Activated CD8-positive, alpha-beta memory T cell treated with anti-CD3 and anti-CD28 coated beads, Interleukin-2, amount 10 ng/mL, durations not matched to agents 7 days and 5 days (primary cell): ENCODE measurements at regions not wholly inside any gene's neighbourhood (a gene's known extent, or its start where the extent isn't known, plus 50 kb on each side); places are given as distances from the start of the nearest gene placed in this dataset.

Experiments
- ATAC-seq: fragments of 150-1000 bp; cut with Tn5 transposase; one replicate; pipeline ENCODE4 v1.10.0; 2021; ENCODE audit warnings: moderate library complexity
- CTCF ChIA-PET: fragments of 350-600 bp; sonication (Branson Sonifier 250); formaldehyde crosslinking; loops from one replicate; lab custom pipeline; 2021; ENCODE audit warnings: antibody characterized with exemption; lab: Charles Lee
- DNase-seq: peaks from one replicate; pipeline ENCODE4 v3.0.0-alpha.2; 2020
- H3K27ac Mint-ChIP-seq: one replicate; pipeline ENCODE4 v1.8.0; 2021; ENCODE audit warnings: mild to moderate bottlenecking, mixed read lengths
- H3K27me3 Mint-ChIP-seq: one replicate; pipeline ENCODE4 v1.8.0; 2021; ENCODE audit warnings: mixed read lengths
- H3K36me3 Mint-ChIP-seq: one replicate; pipeline ENCODE4 v1.8.0; 2021; ENCODE audit warnings: mild to moderate bottlenecking, mixed read lengths
- H3K4me1 Mint-ChIP-seq: one replicate; pipeline ENCODE4 v1.8.0; 2021; ENCODE audit warnings: mixed read lengths
- H3K4me3 Mint-ChIP-seq: one replicate; pipeline ENCODE4 v1.8.0; 2021; ENCODE audit warnings: mild to moderate bottlenecking, moderate library complexity, mixed read lengths
- H3K9me3 Mint-ChIP-seq: one replicate; pipeline ENCODE4 v1.8.0; 2022; ENCODE audit warnings: low read depth, mixed read lengths

DNA sequence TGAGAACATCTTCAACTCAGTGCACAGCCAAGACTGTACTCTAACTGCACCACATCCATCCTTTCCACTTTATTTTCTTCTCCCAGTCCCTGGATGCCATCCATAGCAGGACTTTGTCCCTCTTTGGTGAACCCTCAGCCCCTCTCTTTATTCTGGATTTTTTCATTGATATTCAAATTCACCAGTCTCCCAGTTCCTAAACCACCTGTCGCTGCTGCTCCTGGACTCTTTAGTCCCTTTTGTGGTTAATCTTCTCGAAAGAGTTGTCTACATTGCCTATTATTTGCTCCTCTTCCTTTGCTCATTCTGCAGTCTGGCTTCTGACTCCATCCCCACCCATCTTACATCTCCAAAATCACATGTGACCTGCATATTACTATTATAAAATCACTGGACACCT lies 59.4 kb upstream of the ZSWIM6 start:
- ATAC-seq = no peak
- H3K4me1 Mint-ChIP-seq = peaks cover 18% of the 10 kb centered on the region
- no peaks in the 10 kb centered on the region for H3K9me3 Mint-ChIP-seq
- H3K4me3 Mint-ChIP-seq = no peak overlapping the region
- no peak overlapping the region for H3K27ac Mint-ChIP-seq
- CTCF ChIA-PET = interaction anchor here (1.2 kb wide), 1 partner anchor 177 kb away, joined by 3 read pairs; no protein-coding TSS in a partner anchor
- H3K27me3 Mint-ChIP-seq = peaks cover 6% of the 10 kb centered on the region
- no peaks in the 10 kb centered on the region for H3K36me3 Mint-ChIP-seq
- DNase-seq = no peak

DNA sequence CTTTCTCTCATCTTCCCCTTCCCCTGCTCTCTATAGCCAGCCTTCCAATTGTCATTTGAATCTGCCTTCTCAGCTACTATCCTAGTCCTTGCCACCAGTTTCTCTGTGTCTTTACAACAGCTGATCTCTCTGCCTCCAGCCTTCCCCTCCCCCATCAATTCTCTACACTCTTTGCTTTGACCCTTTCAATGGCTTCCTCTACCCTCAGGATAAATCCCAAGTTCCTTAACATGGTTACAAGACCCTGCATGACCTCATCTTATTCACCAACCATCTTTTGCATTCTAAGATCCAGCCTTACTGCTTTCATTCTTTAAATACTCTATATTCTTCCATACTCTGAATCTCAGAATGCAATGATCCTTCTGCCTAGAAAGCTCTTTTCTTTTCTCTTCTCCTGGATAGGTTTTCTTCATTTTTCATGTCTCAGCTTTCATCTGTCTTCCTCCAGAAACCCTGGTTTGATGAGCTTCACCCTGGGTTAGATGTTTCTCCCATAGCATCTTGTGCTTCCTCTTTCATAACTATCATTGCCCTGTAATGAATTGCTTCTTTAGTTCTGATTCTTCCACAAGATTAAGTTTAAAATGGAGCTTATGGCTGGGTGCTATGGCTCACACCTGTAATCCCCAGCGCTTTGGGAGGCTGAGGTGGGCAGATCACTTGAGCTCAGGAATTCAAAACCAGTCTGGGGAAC lies 58.6 kb upstream of the ZSWIM6 start:
- Mint-ChIP-seq H3K4me1 (peaks cover 20% of the 10 kb centered on the region), H3K9me3 (no peaks in the 10 kb centered on the region), H3K27ac (no peak overlapping the region), H3K36me3 (no peaks in the 10 kb centered on the region), H3K27me3 (peaks cover 3% of the 10 kb centered on the region), H3K4me3 (no peak overlapping the region)
- no peak for DNase-seq
- CTCF ChIA-PET = interaction anchor here (0.5 kb wide), 1 partner anchor 130 kb away, joined by 3 read pairs; no protein-coding TSS in a partner anchor
- ATAC-seq = no peak

GRCh38 chr5:61274511-61274911 lies 57.5 kb upstream of the ZSWIM6 start:
- DNase-seq (no peak), ATAC-seq (no peak)
- Mint-ChIP-seq H3K4me3 (no peak overlapping the region), H3K27ac (no peak overlapping the region), H3K36me3 (no peaks in the 10 kb centered on the region), H3K4me1 (peaks cover 18% of the 10 kb centered on the region), H3K27me3 (peaks cover 3% of the 10 kb centered on the region), H3K9me3 (no peaks in the 10 kb centered on the region)
- CTCF ChIA-PET = no interaction called here

GRCh38 chr5:61275841-61276240 lies 56.2 kb upstream of the ZSWIM6 start:
- CTCF ChIA-PET = no interaction called here
- no peak overlapping the region for H3K27ac Mint-ChIP-seq
- DNase-seq = no peak
- H3K27me3 Mint-ChIP-seq = peaks cover 3% of the 10 kb centered on the region
- H3K9me3 Mint-ChIP-seq = no peaks in the 10 kb centered on the region
- H3K36me3 Mint-ChIP-seq = no peaks in the 10 kb centered on the region
- no peak for ATAC-seq
- peaks cover 18% of the 10 kb centered on the region for H3K4me1 Mint-ChIP-seq
- no peak overlapping the region for H3K4me3 Mint-ChIP-seq

- no peak for ATAC-seq
Observed at GRCh38 chr5:61277190-61277589, 54.9 kb upstream of the ZSWIM6 start.

DNA sequence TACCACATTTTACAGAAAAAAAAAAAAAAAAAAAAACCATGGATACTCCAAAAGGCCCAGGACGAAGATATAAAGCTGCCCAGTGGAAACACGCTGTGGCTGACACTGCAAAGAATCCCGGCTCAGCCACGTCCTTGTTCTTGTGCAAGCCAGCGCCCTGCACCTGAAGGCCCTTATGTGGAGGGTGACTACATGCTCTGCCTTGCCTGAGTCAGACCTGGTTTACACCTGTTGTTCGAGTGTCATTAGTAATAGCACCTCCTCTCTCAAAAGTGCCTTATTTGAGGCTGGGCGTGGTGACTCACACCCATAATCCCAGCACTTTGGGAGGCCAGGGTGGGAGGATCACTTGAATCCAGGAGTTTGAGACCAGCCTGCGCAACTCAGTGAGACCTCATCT lies 54.3 kb upstream of the ZSWIM6 start:
- Mint-ChIP-seq H3K4me3 (no peak overlapping the region), H3K4me1 (peaks cover 18% of the 10 kb centered on the region), H3K36me3 (no peaks in the 10 kb centered on the region), H3K27me3 (peaks cover 3% of the 10 kb centered on the region), H3K9me3 (no peaks in the 10 kb centered on the region), H3K27ac (no peak overlapping the region)
- ATAC-seq (no peak), DNase-seq (no peak)
- CTCF ChIA-PET = interaction anchor here (0.7 kb wide), 1 partner anchor 579 kb away, joined by 3 read pairs; no protein-coding TSS in a partner anchor

More at GRCh38 chr5:61277190-61277589, 54.9 kb upstream of the ZSWIM6 start:
- H3K4me1 Mint-ChIP-seq = peaks cover 18% of the 10 kb centered on the region
- peak overlapping the region; percentile 13 for H3K4me3 Mint-ChIP-seq
- DNase-seq = no peak
- H3K9me3 Mint-ChIP-seq = no peaks in the 10 kb centered on the region
- peaks cover 3% of the 10 kb centered on the region for H3K27me3 Mint-ChIP-seq
- no peak overlapping the region for H3K27ac Mint-ChIP-seq
- CTCF ChIA-PET = interaction anchor here (0.7 kb wide), 1 partner anchor 578 kb away, joined by 3 read pairs; no protein-coding TSS in a partner anchor
- no peaks in the 10 kb centered on the region for H3K36me3 Mint-ChIP-seq

DNA sequence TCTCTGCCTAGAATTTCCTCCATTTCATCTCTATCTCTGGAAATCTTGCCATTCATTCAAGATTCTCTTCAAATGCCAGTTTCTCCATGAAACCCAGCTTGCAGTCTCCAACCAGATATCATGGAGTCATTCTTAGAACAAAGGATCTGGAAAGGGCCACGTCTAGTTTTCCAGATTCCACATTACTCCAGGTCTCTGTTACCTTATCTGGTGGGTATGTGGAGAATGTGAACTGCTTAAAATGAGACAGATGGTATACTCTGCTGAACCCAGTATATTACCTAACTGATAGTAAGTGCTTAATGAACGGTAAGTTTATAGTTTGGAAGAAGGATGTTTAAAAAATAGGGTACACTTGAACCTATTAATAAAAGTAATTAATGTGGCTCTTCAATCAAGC lies 52.3 kb upstream of the ZSWIM6 start:
- Mint-ChIP-seq H3K4me1 (peaks cover 18% of the 10 kb centered on the region), H3K9me3 (no peaks in the 10 kb centered on the region), H3K27me3 (peaks cover 3% of the 10 kb centered on the region), H3K36me3 (no peaks in the 10 kb centered on the region), H3K27ac (no peak overlapping the region), H3K4me3 (no peak overlapping the region)
- ATAC-seq = no peak
- CTCF ChIA-PET = no interaction called here
- no peak for DNase-seq

DNA sequence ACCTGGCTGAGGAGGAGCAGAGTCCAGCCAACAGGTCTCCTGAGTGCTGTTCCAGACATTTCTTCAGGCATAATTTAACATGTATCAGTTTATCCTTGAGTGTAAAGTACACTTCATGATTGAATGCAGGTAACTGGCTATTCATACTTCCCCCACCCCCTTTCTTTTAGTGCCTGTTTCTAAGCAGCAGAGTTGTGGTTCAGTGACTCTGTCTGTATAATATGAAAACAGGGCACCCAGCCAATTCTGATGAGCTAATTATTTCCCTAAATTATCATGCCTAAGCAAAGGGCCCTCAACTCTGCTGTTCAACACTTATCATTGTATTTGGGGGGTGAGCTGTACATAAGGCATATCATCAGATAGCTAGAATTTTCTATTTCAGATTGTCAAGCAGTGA lies 51.9 kb upstream of the ZSWIM6 start:
- DNase-seq = no peak
- H3K4me1 Mint-ChIP-seq = peaks cover 18% of the 10 kb centered on the region

DNA sequence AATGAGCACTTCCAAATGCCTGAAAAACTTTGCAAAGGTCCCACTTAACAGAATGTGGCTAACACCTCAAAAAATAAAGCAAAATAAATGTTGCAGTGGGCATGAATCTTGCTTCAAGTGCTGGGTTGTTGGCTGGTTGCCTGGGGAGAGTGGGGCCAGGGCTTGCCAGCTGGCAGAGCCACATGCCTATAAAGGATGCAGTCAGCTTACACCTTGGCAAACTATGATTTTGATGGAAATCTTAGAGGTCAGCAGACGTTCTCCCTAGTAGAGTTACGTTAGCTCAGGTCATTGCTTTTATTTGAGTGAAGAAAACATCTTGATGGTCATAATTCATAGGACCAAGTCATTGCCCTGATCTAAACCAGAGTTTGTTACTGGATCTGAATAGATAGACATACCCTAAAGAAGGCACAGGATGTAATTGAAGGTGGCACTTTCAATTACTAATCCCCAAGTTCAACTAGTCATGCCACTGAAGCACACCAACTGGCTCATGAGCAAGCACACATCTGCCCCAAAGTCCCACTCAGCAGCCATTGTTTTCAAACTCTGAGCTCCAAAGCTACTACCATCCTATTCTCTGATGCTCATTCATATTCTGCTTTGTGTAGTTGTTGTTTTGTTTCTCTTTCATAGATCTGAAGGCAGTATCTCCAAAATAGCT lies 51.2 kb upstream of the ZSWIM6 start:
- H3K36me3 Mint-ChIP-seq = no peaks in the 10 kb centered on the region
- DNase-seq = peak; percentile 49
- CTCF ChIA-PET = no interaction called here
- ATAC-seq = peak; percentile 67
- peaks cover under 1% of the 10 kb centered on the region for H3K27me3 Mint-ChIP-seq
- peaks cover 15% of the 10 kb centered on the region for H3K4me1 Mint-ChIP-seq
- H3K9me3 Mint-ChIP-seq = no peaks in the 10 kb centered on the region
- H3K4me3 Mint-ChIP-seq = no peak overlapping the region
- H3K27ac Mint-ChIP-seq = peak overlapping the region; percentile 1

More for the DNA sequence above, 51.9 kb upstream of the ZSWIM6 start:
- no peaks in the 10 kb centered on the region for H3K9me3 Mint-ChIP-seq
- no peak overlapping the region for H3K4me3 Mint-ChIP-seq
- H3K27me3 Mint-ChIP-seq = peaks cover 3% of the 10 kb centered on the region
- H3K36me3 Mint-ChIP-seq = no peaks in the 10 kb centered on the region
- ATAC-seq = no peak
- H3K27ac Mint-ChIP-seq = no peak overlapping the region
- CTCF ChIA-PET = no interaction called here

- Mint-ChIP-seq H3K9me3 (no peaks in the 10 kb centered on the region), H3K27me3 (no peaks in the 10 kb centered on the region), H3K36me3 (no peaks in the 10 kb centered on the region), H3K27ac (no peak overlapping the region), H3K4me1 (peaks cover 11% of the 10 kb centered on the region), H3K4me3 (no peak overlapping the region)
- CTCF ChIA-PET = no interaction called here
- ATAC-seq (no peak), DNase-seq (no peak)
Observed at GRCh38 chr5:61281686-61282085, 50.4 kb upstream of the ZSWIM6 start.
